C4-2B (cell line): ENCODE measurements at regions not wholly inside any gene's neighbourhood (a gene's known extent, or its start where the extent isn't known, plus 50 kb on each side); places are given as distances from the start of the nearest gene placed in this dataset.

Source experiments
- CTCF ChIP-seq: fragments of 450-650 bp; conservative IDR thresholded peaks from 2 replicates; pipeline ENCODE4 v1.5.1; 2017; ENCODE audit warnings: mild to moderate bottlenecking
- ZFX ChIP-seq: fragments of 450-650 bp; IDR thresholded peaks from 2 replicates; pipeline ENCODE4 v1.6.1; 2017

- TF ChIP-seq CTCF (no peak), ZFX (no peak)
These were observed 363.8 kb downstream of the LRRC70 start for GRCh38 chr5:62942384-62942783.
